AG08395 (cell line): ENCODE measurements at regions not wholly inside any gene's neighbourhood (a gene's known extent, or its start where the extent isn't known, plus 50 kb on each side); places are given as distances from the start of the nearest gene placed in this dataset.

Experiments used
- DNase-seq: peaks from one replicate; pipeline ENCODE4 v3.0.0; 2012; ENCODE audit warnings: mixed read lengths, low spot score

GRCh38 chr2:147792966-147793617 is 51.7 kb upstream of the ACVR2A start:
- DNase-seq: peak; percentile 39

- no peak for DNase-seq
Measured at GRCh38 chr2:147790580-147790979, 54.2 kb upstream of the ACVR2A start.

- DNase-seq: no peak
Measured at GRCh38 chr2:147789720-147790119, 55.1 kb upstream of the ACVR2A start.

- DNase-seq: no peak
Measured at GRCh38 chr2:147789287-147789686, 55.5 kb upstream of the ACVR2A start.

GRCh38 chr2:147782141-147782930 is 62.5 kb upstream of the ACVR2A start:
- peak; percentile 43 for DNase-seq

GRCh38 chr2:147779440-147779839 is 65.4 kb upstream of the ACVR2A start:
- no peak for DNase-seq

GRCh38 chr2:147777394-147777793 is 67.4 kb upstream of the ACVR2A start:
- DNase-seq: no peak

- no peak for DNase-seq
Measured at GRCh38 chr2:147774805-147775204, 70.0 kb upstream of the ACVR2A start.

- DNase-seq: no peak
Measured at GRCh38 chr2:147773479-147773878, 71.3 kb upstream of the ACVR2A start.

- DNase-seq: no peak
Measured at GRCh38 chr2:147772781-147773180, 72.0 kb upstream of the ACVR2A start.

GRCh38 chr2:147763861-147764260 is 81.0 kb upstream of the ACVR2A start:
- no peak for DNase-seq

- DNase-seq: peak; percentile 10
Measured at GRCh38 chr2:147760984-147761383, 83.8 kb upstream of the ACVR2A start.

GRCh38 chr2:147759536-147759935 is 85.3 kb upstream of the ACVR2A start:
- DNase-seq: no peak

- no peak for DNase-seq
Measured at GRCh38 chr2:147758821-147759220, 86.0 kb upstream of the ACVR2A start.

GRCh38 chr2:147756069-147756468 is 88.8 kb upstream of the ACVR2A start:
- no peak for DNase-seq

- DNase-seq: no peak
Measured at GRCh38 chr2:147740211-147740927, 104.5 kb upstream of the ACVR2A start.

GRCh38 chr2:147739508-147739907 is 105.3 kb upstream of the ACVR2A start:
- no peak for DNase-seq

- no peak for DNase-seq
Measured at GRCh38 chr2:147718831-147719230, 126.0 kb upstream of the ACVR2A start.

GRCh38 chr2:147716906-147717305 is 127.9 kb upstream of the ACVR2A start:
- no peak for DNase-seq

- peak; percentile 15 for DNase-seq
Measured at GRCh38 chr2:147715807-147716206, 129.0 kb upstream of the ACVR2A start.

- no peak for DNase-seq
Measured at GRCh38 chr2:147714582-147714981, 130.2 kb upstream of the ACVR2A start.

- no peak for DNase-seq
Measured at GRCh38 chr2:147713349-147713748, 131.5 kb upstream of the ACVR2A start.

- no peak for DNase-seq
Measured at GRCh38 chr2:147712051-147712450, 132.8 kb upstream of the ACVR2A start.
